Motor neuron (in vitro differentiated cells): ENCODE measurements at regions not wholly inside any gene's neighbourhood (a gene's known extent, or its start where the extent isn't known, plus 50 kb on each side); places are given as distances from the start of the nearest gene placed in this dataset.
A peak's percentile ranks its signal among the peaks of the same experiment; 100 is the strongest.

Experiments
- ATAC-seq, 8 experiments: fragments of 200-7000 bp; cut with Tn5 transposase; replicated peaks in 6 of 8; 2 replicates each; pipeline ENCODE4 v1.8.0; 2021; ENCODE audit warnings: mild to moderate bottlenecking in 8 of 8, moderate library complexity in 8 of 8
- H3K27ac ChIP-seq, 2 donors: fragments of 250-450 bp; sonication (Bioruptor Pico); 2 replicates each; pipeline ENCODE4 v1.9.0; 2021; ENCODE audit warnings: antibody characterized with exemption in 2 of 2, mild to moderate bottlenecking in 2 of 2, moderate library complexity in 1 of 2
- H3K4me1 ChIP-seq, 2 donors: fragments of 250-450 bp; sonication (Bioruptor Pico); replicated peaks in 1 of 2; 2 replicates each; pipeline ENCODE4 v1.6.1; 2021; ENCODE audit warnings: antibody characterized with exemption in 2 of 2, mild to moderate bottlenecking in 2 of 2, moderate library complexity in 1 of 2
- H3K4me3 ChIP-seq, 5 donors: fragments of 250-450 bp; sonication (Bioruptor Pico); 2 replicates each; pipeline ENCODE4 v1.9.0; 2021; ENCODE audit warnings: antibody characterized with exemption in 5 of 5, mild to moderate bottlenecking in 5 of 5, moderate library complexity in 4 of 5
- WGBS, 10 experiments: fragments of 450-650 bp; shearing (Covaris generic); methylation state at CpG; one replicate each; pipeline ENCODE4 v1.0.0; 2022; 5-methylcytosine and 5-hydroxymethylcytosine counted together
- in situ Hi-C, 9 experiments: fragments of 400-800 bp; cut with MboI; loops; one replicate each; pipeline ENCODE4 v1.15.0; 2021; ENCODE audit warnings: low sequenced_read_pairs in 9 of 9, low pct_unique_long_range_greater_than_20kb in 2 of 9; ENCODE audit not compliant: unreplicated experiment in 9 of 9

DNA sequence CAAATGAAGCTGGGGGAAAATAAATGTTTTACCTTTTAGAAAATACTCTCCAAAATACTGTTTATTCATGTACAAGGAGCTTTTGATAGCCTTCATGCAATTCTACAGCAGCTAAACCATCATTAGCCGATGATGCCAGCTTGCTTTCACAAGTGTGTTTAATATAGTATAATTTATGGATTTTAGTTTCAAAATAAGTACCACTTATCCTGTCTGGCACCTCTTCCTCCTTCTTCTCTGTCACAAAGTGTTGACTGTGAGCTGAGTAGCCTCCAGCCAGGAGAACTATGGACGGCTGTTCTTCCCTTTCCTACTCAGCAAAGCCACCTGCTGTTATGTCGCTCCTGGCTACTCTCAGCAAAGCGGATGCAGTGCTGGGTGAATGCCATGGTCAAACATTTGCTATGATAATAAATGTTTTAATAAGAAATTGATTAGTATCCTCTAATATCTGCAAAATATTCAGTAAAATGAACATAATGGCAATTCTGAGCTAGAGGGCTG lies 238.2 kb downstream of the LIG4 start:
- 18 to 100% (median 80%) methylated on average over 1 to 4 of the region's 4 CpGs; no CpG with 5 or more reads in 1 of the 10 experiments for WGBS, 10 experiments
- Histone ChIP-seq H3K4me1 (no peaks in the 10 kb centered on the region), H3K4me3 (no peak overlapping the region), H3K27ac (no peak overlapping the region)
- no peak for ATAC-seq
- in situ Hi-C loops = no loop called here

DNA sequence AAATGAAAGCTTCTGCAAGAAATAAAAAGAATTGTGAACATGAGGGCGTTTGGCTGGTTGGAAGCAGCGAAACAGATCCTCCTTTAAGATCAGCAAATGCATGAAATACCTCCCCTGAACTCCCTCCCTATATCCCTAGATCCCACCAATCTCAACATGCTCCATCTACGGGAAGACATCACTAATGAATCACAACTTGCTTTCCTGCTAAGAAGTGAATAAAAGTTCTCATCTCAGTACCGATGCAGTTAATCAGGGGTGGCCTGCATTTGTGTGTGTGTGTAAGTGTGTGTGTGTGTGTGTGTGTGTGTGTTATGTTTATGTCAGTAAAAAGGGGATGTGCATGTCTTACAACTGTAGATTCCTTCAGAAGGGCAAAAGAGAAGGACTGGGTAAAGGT lies 238.7 kb downstream of the LIG4 start:
- in situ Hi-C loops = no loop called here
- Histone ChIP-seq H3K4me1 (no peaks in the 10 kb centered on the region), H3K27ac (no peak overlapping the region), H3K4me3 (no peak overlapping the region)
- 20 to 100% (median 64%) methylated on average over 1 to 4 of the region's 4 CpGs for WGBS, 10 experiments
- ATAC-seq = no peak

DNA sequence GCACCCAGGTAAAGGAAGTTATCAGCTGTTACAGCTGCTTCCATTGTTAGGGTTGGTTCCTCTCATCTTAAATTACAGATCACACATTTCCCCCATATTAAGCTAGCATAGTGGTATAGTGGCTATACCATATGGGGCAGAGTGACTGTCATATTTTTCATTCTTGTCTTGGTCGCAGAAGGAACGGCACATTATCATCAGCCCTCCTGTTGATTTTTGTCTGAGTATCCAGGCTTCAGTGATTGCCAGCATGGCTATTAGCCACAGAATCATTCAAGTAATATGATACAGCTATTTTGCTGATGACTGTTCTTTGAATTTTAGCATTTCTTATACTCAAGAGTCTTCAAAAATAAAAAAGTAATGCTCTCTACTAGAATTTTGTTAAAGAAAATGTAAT lies 240.9 kb downstream of the LIG4 start:
- in situ Hi-C loops = no loop called here
- Histone ChIP-seq H3K4me1 (no peaks in the 10 kb centered on the region), H3K27ac (no peak overlapping the region), H3K4me3 (no peak overlapping the region)
- 47 to 100% (median 92%) methylated on average over 1 to 2 of the region's 2 CpGs; no CpG with 5 or more reads in 2 of the 10 experiments for WGBS, 10 experiments
- ATAC-seq = no peak

DNA sequence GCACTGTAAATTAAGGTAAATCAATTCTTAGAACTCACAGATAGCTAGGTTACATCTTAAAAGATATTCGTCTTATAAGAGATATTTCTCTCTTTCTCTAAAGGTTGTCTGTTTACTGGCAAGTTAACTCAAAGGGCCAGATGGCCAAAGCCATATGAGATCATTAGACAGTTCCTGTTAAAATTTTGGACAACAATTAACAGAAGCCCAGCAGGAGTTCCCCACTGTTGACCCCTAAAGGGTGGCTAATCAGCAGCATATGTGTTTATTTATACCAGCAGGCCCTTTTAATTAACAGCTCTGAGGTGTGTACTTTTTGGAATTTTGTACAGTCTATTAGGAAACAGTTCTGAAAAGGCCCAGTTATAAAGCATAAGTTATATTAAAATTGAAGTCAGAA lies 245.8 kb downstream of the LIG4 start:
- Histone ChIP-seq H3K4me1 (no peaks in the 10 kb centered on the region), H3K27ac (no peak overlapping the region), H3K4me3 (no peak overlapping the region)
- ATAC-seq = no peak
- in situ Hi-C loops = no loop called here
- 13 to 100% (median 60%) methylated on average over 1 of the region's 1 CpG; no CpG with 5 or more reads in 2 of the 10 experiments for WGBS, 10 experiments

DNA sequence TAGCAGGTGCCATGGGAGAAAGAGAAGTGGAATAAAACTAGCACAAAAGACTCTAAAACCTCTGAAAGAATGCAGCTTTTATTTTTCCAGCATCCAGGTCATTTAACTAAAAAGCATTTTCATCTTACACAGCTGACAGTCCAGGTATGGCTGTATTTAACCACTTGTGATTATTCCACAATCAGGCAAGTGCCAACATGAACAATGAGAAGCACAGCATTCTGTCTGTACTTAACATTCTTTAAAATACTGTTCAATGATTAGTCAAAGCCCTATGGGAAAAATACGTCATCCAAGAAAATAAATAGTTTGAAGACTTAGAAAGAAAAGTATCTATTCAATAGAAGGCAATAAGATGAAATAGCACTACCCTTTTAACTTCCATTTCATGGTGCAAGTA lies 246.9 kb downstream of the LIG4 start:
- no peak for ATAC-seq
- WGBS, 10 experiments = 0 to 100% (median 100%) methylated on average over 1 of the region's 1 CpG; no CpG with 5 or more reads in 3 of the 10 experiments
- Histone ChIP-seq H3K27ac (no peak overlapping the region), H3K4me3 (no peak overlapping the region), H3K4me1 (no peaks in the 10 kb centered on the region)
- in situ Hi-C loops = no loop called here

DNA sequence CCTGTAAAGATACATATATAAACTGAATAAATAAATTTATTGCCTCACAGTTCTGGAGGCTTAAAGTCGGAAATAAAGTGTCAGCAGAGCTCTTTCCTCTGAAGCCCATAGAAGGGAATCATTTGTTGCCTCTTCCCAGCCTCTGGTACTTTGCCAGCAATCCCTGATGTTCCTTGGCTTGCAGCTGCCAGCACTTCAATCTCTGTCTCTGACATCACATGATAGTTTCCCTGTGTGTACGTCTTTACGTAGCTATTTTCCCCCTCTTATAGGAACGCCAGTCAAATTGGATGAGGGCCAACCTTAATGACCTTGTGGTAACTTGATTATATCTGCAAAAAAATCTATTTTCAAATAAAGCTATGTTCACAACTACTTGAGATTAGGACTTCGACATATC lies 250.9 kb downstream of the LIG4 start:
- WGBS, 10 experiments = 6 to 86% (median 74%) methylated on average over 2 to 5 of the region's 5 CpGs
- Histone ChIP-seq H3K27ac (no peak overlapping the region), H3K4me3 (no peak overlapping the region), H3K4me1 (no peaks in the 10 kb centered on the region)
- in situ Hi-C loops = no loop called here
- no peak for ATAC-seq

DNA sequence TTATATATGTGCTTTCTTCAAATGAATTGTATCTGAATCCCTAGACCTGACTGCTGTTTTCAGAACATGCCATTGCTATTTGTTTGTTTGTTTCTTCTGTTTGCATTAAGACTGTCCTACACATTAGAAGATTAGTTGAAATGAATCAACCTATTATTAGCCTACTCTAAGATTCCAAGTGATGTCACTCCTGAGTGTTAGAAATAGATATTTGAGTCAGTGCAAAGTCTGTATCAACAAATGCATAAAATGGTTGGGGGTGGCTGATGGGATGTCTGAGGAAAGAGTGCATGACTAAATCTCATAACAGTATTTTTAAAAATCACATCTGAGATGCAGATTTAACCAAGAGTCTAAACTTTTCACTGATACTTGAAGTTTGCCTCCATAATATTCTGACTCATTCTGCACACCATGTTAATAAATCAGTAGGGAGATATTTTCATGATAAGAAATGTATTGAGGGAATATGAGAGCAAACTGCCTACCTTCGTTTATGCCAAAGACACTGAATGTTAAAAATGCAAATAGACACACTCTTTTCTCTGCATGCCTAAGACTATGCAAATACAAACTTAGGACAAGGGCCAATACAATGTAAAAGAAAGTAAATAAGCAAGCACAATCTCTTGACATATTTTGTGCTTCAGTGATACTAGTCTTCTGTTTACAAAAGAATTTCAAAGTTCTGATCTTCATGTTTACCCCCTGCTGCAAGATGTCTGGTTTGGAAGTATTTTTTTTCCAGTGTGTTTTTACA lies 253.3 kb downstream of the LIG4 start:
- WGBS, 10 experiments = 0 to 60% (median 17%) methylated on average over 1 of the region's 1 CpG; no CpG with 5 or more reads in 4 of the 10 experiments
- in situ Hi-C loops = no loop called here
- no peak overlapping the region for H3K27ac ChIP-seq
- no peak overlapping the region for H3K4me3 ChIP-seq
- ATAC-seq = peak in 5 of 8 experiments; percentile 26 to 86 (median 71)
- no peaks in the 10 kb centered on the region for H3K4me1 ChIP-seq

DNA sequence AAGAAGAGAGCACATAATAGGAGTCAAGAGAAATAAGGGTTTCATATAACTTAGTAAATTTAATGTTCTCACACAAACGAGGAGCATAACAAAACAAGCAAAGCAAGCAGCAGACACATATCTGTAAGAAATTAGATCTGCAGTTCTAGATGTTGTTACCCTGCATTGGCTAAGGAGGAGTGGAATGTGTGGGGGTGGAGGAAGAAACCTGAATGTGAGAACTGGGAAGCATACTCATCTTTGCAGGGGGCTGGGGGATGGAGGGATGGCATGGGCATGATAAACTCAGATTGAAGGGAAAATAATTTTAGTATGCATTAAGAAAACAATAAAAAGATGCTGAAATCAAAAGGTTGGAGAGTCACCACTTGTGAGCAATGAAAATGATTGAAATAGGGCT lies 255.0 kb downstream of the LIG4 start:
- peak overlapping the region in 1 of 2 donors; percentile 20 for H3K27ac ChIP-seq
- H3K4me3 ChIP-seq = no peak overlapping the region
- in situ Hi-C loops = no loop called here
- H3K4me1 ChIP-seq = no peaks in the 10 kb centered on the region
- no peak for ATAC-seq
- WGBS, 10 experiments = 0 to 60% (median 33%) methylated on average over 1 of the region's 1 CpG; no CpG with 5 or more reads in 2 of the 10 experiments

DNA sequence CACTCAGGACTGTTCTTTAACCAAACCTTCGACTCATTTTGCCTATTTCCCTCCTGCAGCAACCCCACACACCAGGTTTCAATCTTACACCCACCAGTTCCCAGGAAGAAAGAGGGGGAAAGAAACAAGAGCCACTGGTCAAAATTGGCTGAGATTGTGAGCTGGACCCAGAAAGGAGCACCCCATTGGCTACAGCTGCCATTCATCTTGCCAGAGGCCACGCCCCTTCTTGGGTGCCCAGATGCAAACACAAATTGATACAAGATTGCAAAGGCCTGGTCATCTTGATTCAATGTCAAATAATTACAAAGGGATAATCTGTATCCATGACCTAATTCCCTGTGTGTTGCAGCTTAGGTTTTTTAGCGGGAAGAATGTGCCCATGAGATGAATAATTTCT lies 258.4 kb downstream of the LIG4 start:
- Histone ChIP-seq H3K4me1 (no peaks in the 10 kb centered on the region), H3K27ac (no peak overlapping the region), H3K4me3 (no peak overlapping the region)
- in situ Hi-C loops = no loop called here
- WGBS, 10 experiments = 0 to 100% (median 51%) methylated on average over 1 to 3 of the region's 3 CpGs; no CpG with 5 or more reads in 2 of the 10 experiments
- no peak for ATAC-seq

DNA sequence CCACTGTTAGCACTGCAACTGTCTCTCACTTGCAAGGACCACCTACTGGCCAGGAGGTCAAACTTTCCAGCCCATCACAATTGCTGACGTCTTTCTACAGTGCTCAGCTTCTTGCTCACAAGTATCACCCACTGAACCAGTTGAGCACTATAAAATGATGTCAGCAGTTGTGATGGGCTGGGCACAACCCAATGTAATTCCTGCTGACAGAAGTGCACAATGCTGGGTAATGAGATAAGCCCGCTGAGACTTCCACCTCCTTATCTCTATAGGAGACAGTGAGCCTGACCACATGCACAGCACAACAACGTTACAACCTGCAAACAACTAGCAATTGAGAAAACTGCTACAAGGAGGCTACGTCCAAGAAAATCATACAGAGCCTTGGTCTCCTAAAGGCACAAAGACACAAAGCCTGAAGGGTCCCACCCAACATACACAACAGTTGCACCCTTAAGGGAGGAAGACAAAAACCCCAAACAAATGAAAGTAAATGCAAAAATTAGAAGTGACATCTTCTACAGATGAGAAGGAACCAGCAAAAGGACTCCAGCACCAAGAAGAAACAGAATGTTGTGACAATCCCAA lies 273.2 kb downstream of the LIG4 start:
- Histone ChIP-seq H3K4me1 (no peaks in the 10 kb centered on the region), H3K27ac (peak overlapping the region in 1 of 2 donors; percentile 39), H3K4me3 (no peak overlapping the region)
- in situ Hi-C loops = no loop called here
- no peak for ATAC-seq
- 17 to 100% (median 67%) methylated on average over 1 to 4 of the region's 4 CpGs; no CpG with 5 or more reads in 3 of the 10 experiments for WGBS, 10 experiments

DNA sequence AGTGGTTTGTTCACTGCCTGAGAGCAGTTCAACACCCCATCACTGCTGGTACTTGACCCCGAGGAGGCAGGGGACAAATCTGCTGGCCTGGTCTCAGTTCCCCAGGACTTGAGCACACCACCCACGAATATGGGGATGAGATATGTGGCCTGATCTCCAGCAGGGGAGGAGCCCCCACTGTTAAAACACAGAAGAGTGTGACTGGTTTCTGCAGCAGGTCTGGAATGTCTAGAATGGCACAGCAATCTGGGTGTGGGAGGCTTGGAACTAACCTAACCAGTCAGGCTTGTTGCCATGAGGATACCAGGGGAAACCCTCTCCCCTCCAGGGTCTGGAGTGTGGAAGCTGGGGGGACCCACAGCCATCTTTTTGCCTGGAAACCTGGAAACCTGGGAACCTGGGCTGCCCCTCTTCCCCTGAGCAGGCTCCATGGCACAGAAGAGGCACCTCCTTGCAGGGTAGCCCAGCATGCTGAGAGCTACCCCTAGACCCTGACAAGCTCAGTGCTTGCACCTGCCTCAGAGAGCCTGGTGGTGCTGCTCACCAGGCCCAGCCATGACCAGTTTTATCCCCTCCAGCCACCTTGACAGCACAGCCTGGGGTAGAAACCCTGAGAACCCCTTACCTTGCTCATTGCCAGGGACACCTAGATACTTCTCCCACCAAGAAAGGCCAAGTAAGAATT lies 273.8 kb downstream of the LIG4 start:
- no peak for ATAC-seq
- peak overlapping the region in 1 of 2 donors; percentile 39 for H3K27ac ChIP-seq
- no peak overlapping the region for H3K4me3 ChIP-seq
- 0 to 40% methylated on average over 1 of the region's 2 CpGs; no CpG with 5 or more reads in 8 of the 10 experiments for WGBS, 10 experiments
- in situ Hi-C loops = no loop called here
- no peaks in the 10 kb centered on the region for H3K4me1 ChIP-seq

DNA sequence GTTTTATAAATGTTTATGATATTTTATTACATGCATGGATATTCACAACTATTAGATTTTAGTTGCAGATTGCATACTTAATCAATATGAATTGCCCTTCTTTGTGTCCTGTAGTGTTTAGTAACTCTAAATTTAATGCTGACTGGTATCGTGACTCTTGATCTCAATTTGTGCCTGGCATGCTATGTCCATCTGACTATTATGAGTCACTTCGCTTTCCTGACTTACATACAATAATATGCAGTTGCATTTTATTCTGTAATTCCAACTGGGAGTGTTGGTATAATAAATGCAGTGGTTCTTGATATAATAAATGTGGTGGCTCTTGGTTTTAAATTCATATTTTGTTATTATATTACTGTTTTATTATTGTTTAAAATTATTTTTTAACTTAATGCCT lies 277.5 kb downstream of the LIG4 start:
- 18 to 94% (median 43%) methylated on average over 2 of the region's 2 CpGs; no CpG with 5 or more reads in 3 of the 10 experiments for WGBS, 10 experiments
- peak in 1 of 8 experiments; percentile 51 for ATAC-seq
- H3K4me1 ChIP-seq = no peaks in the 10 kb centered on the region
- H3K27ac ChIP-seq = no peak overlapping the region
- H3K4me3 ChIP-seq = no peak overlapping the region
- in situ Hi-C loops = no loop called here

DNA sequence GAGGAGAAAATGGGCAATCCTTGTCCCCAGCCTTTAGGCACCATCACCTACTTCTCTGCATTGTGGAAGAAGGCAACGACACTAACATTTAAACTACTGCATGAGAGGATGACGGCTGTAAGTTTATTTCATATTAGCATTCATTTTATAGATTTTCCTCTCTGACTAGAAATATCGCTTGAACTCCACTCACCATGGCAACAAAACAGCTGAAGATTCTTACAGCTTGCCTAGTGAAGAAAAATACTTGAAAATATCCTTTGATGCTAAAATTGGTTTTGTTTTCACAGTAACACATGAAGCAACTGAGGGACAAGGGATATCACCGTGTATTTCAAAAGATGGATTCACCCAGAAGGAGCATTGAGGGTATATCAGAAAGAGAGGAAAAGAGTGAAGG lies 284.3 kb downstream of the LIG4 start:
- no peak for ATAC-seq
- Histone ChIP-seq H3K4me1 (no peaks in the 10 kb centered on the region), H3K4me3 (no peak overlapping the region), H3K27ac (no peak overlapping the region)
- in situ Hi-C loops = no loop called here
- WGBS, 10 experiments = 10 to 100% (median 84%) methylated on average over 1 to 4 of the region's 4 CpGs; no CpG with 5 or more reads in 2 of the 10 experiments
